Body of pancreas (tissue), 4 donors: ENCODE measurements at regions not wholly inside any gene's neighbourhood (a gene's known extent, or its start where the extent isn't known, plus 50 kb on each side); places are given as distances from the start of the nearest gene placed in this dataset.
A peak's percentile ranks its signal among the peaks of the same experiment; 100 is the strongest.

Source experiments
- ATAC-seq: fragments of 150-250 bp; one replicate; pipeline ENCODE4 v1.9.1; 2016
- DNase-seq, 4 donors: peaks; one replicate each; pipeline ENCODE4 v3.0.0-alpha.2; 2019
- H3K27ac ChIP-seq, 4 donors: fragments of 200-600 bp; sonication (generic); 1 replicate in 3 of 4; 2 replicates in 1 of 4; pipeline versions ENCODE4 v1.5.1 to v1.6.1; 2016 to 2019; ENCODE audit warnings: mild to moderate bottlenecking in 1 of 4, mixed read lengths in 1 of 4, moderate library complexity in 1 of 4
- H3K27me3 ChIP-seq, 2 donors: fragments of 200-600 bp; sonication (generic); one replicate each; pipeline ENCODE4 v1.6.0; 2016; ENCODE audit warnings: mild to moderate bottlenecking in 1 of 2
- H3K36me3 ChIP-seq, 2 donors: fragments of 200-600 bp; sonication (generic); replicated peaks in 1 of 2; 2 replicates each; pipeline ENCODE4 v1.5.1; 2016; ENCODE audit warnings: low read depth in 2 of 2; ENCODE audit not compliant: insufficient read depth in 1 of 2
- H3K4me1 ChIP-seq: fragments of 200-600 bp; sonication (generic); one replicate; pipeline ENCODE4 v1.6.0; 2016
- H3K4me3 ChIP-seq, 2 donors: fragments of 200-600 bp; sonication (generic); 1 replicate in 1 of 2; 2 replicates in 1 of 2; pipeline ENCODE4 v1.5.1; 2016 to 2019
- H3K9me3 ChIP-seq, 3 donors: fragments of 200-600 bp; sonication (generic); 1 replicate in 2 of 3; 2 replicates in 1 of 3; pipeline ENCODE4 v1.5.1; 2016
- CTCF ChIP-seq, 7 experiments: fragments of 450-650 bp in 4 of 7; fragments of 200-600 bp in 3 of 7; sonication (generic) in 3 of 7; IDR thresholded peaks; one replicate each; pipeline ENCODE4 v1.5.1; 2016 to 2019; ENCODE audit warnings: antibody characterized with exemption in 7 of 7
- POLR2A ChIP-seq, 3 donors: fragments of 450-650 bp; IDR thresholded peaks; one replicate each; pipeline ENCODE4 v1.6.1; 2016; ENCODE audit warnings: antibody characterized with exemption in 3 of 3, mild to moderate bottlenecking in 2 of 3
- WGBS, 2 donors: methylation state at CpG; one replicate each; pipeline ENCODE4 v1.1.5; 2017; 5-methylcytosine and 5-hydroxymethylcytosine counted together
- intact Hi-C: fragments of 100-400 bp; cut with DNase I; formaldehyde crosslinking; loops from one replicate; pipeline ENCODE4 v1.15.1; 2023

- WGBS, 2 donors = 58 to 62% methylated on average over 13 of the region's 13 CpGs
- H3K9me3 ChIP-seq = no peaks in the 10 kb centered on the region
- peaks cover 18% of the 10 kb centered on the region for H3K4me1 ChIP-seq
- no peak for ATAC-seq
- TF ChIP-seq CTCF (IDR thresholded peaks at IDR 0.05) (no peak), POLR2A (IDR thresholded peaks at IDR 0.05) (no peak)
- no peaks in the 10 kb centered on the region for H3K27me3 ChIP-seq
- no peak overlapping the region for H3K27ac ChIP-seq
- intact Hi-C loops = no loop called here
- no peak overlapping the region for H3K4me3 ChIP-seq
- no peak for DNase-seq
- no peaks in the 10 kb centered on the region for H3K36me3 ChIP-seq
These were observed 108.4 kb upstream of the GGTLC1 start for GRCh38 chr20:24096864-24097450.

GRCh38 chr20:24096264-24096663 lies 107.7 kb upstream of the GGTLC1 start:
- no peak overlapping the region for H3K4me3 ChIP-seq
- peaks cover 18% of the 10 kb centered on the region for H3K4me1 ChIP-seq
- H3K36me3 ChIP-seq = no peaks in the 10 kb centered on the region
- DNase-seq = no peak
- intact Hi-C loops = no loop called here
- 45 to 64% methylated on average over 5 of the region's 5 CpGs for WGBS, 2 donors
- no peak for TF ChIP-seq CTCF (IDR thresholded peaks at IDR 0.05)
- H3K27ac ChIP-seq = peak overlapping the region; percentile 62 to 81 (median 68)
- H3K27me3 ChIP-seq = no peaks in the 10 kb centered on the region
- no peaks in the 10 kb centered on the region for H3K9me3 ChIP-seq
- peak; percentile 25 for ATAC-seq

- ATAC-seq (peak; percentile 88), DNase-seq (peak; percentile 29 to 55 (median 38))
- no peaks in the 10 kb centered on the region for H3K9me3 ChIP-seq
- WGBS, 2 donors = 39 to 46% methylated on average over 7 of the region's 7 CpGs
- no peaks in the 10 kb centered on the region for H3K27me3 ChIP-seq
- TF ChIP-seq CTCF (IDR thresholded peaks at IDR 0.05) (no peak), POLR2A (IDR thresholded peaks at IDR 0.05) (peak in 1 of 3 donors; percentile 21)
- peaks cover 18% of the 10 kb centered on the region for H3K4me1 ChIP-seq
- peak overlapping the region; percentile 62 to 81 (median 68) for H3K27ac ChIP-seq
- H3K4me3 ChIP-seq = no peak overlapping the region
- intact Hi-C loops = no loop called here
- H3K36me3 ChIP-seq = no peaks in the 10 kb centered on the region
These were observed 107.2 kb upstream of the GGTLC1 start for GRCh38 chr20:24095756-24096155.

GRCh38 chr20:24095303-24095702 lies 106.7 kb upstream of the GGTLC1 start:
- DNase-seq (no peak), ATAC-seq (peak; percentile 52)
- peak overlapping the region; percentile 36 to 81 (median 68) for H3K27ac ChIP-seq
- H3K4me3 ChIP-seq = no peak overlapping the region
- no peaks in the 10 kb centered on the region for H3K9me3 ChIP-seq
- no peaks in the 10 kb centered on the region for H3K36me3 ChIP-seq
- no peaks in the 10 kb centered on the region for H3K27me3 ChIP-seq
- peaks cover 18% of the 10 kb centered on the region for H3K4me1 ChIP-seq
- intact Hi-C loops = no loop called here
- TF ChIP-seq CTCF (IDR thresholded peaks at IDR 0.05) (no peak), POLR2A (IDR thresholded peaks at IDR 0.05) (no peak)

GRCh38 chr20:24089576-24089975 lies 101.0 kb upstream of the GGTLC1 start:
- TF ChIP-seq POLR2A (IDR thresholded peaks at IDR 0.05) (no peak), CTCF (IDR thresholded peaks at IDR 0.05) (no peak)
- H3K9me3 ChIP-seq = no peaks in the 10 kb centered on the region
- WGBS, 2 donors = 45 to 65% methylated on average over 2 of the region's 2 CpGs
- no peak for DNase-seq
- ATAC-seq = no peak
- no peaks in the 10 kb centered on the region for H3K27me3 ChIP-seq
- no peak overlapping the region for H3K27ac ChIP-seq
- no peak overlapping the region for H3K4me3 ChIP-seq
- no peaks in the 10 kb centered on the region for H3K36me3 ChIP-seq
- intact Hi-C loops = no loop called here
- H3K4me1 ChIP-seq = peaks cover 4% of the 10 kb centered on the region
